H1 (cell line): ENCODE measurements at regions not wholly inside any gene's neighbourhood (a gene's known extent, or its start where the extent isn't known, plus 50 kb on each side); places are given as distances from the start of the nearest gene placed in this dataset.

ENCODE experiments used
- CTCF ChIA-PET: fragments of 300-600 bp; sonication (Branson Sonifier 250); formaldehyde crosslinking; loops from one replicate; lab custom pipeline; 2021; ENCODE audit not compliant: partially characterized antibody; lab: Charles Lee
- POLR2A ChIA-PET: fragments of 300-600 bp; sonication (Branson Sonifier 250); formaldehyde crosslinking; loops from one replicate; lab custom pipeline; 2021; ENCODE audit warnings: inconsistent platforms; ENCODE audit not compliant: partially characterized antibody; lab: Charles Lee
- DNase-seq, 2 experiments: peaks; one replicate each; pipeline versions ENCODE4 v3.0.0 to v3.0.0-alpha.2; 2010 to 2022; ENCODE audit warnings: low spot score in 2 of 2, low read depth in 1 of 2, mixed read lengths in 1 of 2
- FAIRE-seq: peaks from 2 replicates; lab custom pipeline; 2011; peaks lifted over from hg19 to GRCh38; lab: Jason Lieb, UNC
- H2AFZ ChIP-seq: 2 replicates; pipeline ENCODE4 v1.8.1; 2012; ENCODE audit warnings: low read length, inconsistent platforms
- H2AK5ac ChIP-seq: 2 replicates; pipeline ENCODE4 v1.6.1; 2013; ENCODE audit warnings: low read depth, low read length
- H2BK120ac ChIP-seq: replicated peaks from 2 replicates; pipeline ENCODE3; 2013; ENCODE audit warnings: low read depth, low read length, inconsistent platforms
- H2BK12ac ChIP-seq: 2 replicates; pipeline ENCODE4 v1.6.1; 2013; ENCODE audit warnings: low read depth, low read length
- H2BK15ac ChIP-seq: 2 replicates; pipeline ENCODE4 v1.6.1; 2013; ENCODE audit warnings: low read length
- H2BK20ac ChIP-seq: 2 replicates; pipeline ENCODE4 v1.6.1; 2013; ENCODE audit warnings: low read length
- H2BK5ac ChIP-seq: 2 replicates; pipeline ENCODE4 v1.6.1; 2013; ENCODE audit warnings: low read depth, low read length
- H3K14ac ChIP-seq: 2 replicates; pipeline ENCODE4 v1.6.1; 2013; ENCODE audit warnings: inconsistent platforms; ENCODE audit not compliant: insufficient read length
- H3K18ac ChIP-seq: 2 replicates; pipeline ENCODE4 v1.6.1; 2013; ENCODE audit warnings: low read length; ENCODE audit errors: extremely low read depth
- H3K23ac ChIP-seq: 2 replicates; pipeline ENCODE4 v1.6.1; 2013; ENCODE audit warnings: inconsistent platforms; ENCODE audit not compliant: insufficient read length
- H3K23me2 ChIP-seq: 2 replicates; pipeline ENCODE4 v1.6.1; 2013; ENCODE audit warnings: low read depth, low read length
- H3K27ac ChIP-seq: 2 replicates; pipeline ENCODE4 v1.6.1; 2011; ENCODE audit warnings: low read depth, low read length, inconsistent platforms
- H3K27me3 ChIP-seq, 4 experiments: replicated peaks in 1 of 4; 1 replicate in 1 of 4; 2 replicates in 3 of 4; pipeline versions ENCODE4 v1.6.1 to v1.8.1; 2011 to 2013; ENCODE audit warnings: low read length in 3 of 4, mild to moderate bottlenecking in 3 of 4, inconsistent platforms in 2 of 4, mixed read lengths in 2 of 4, moderate library complexity in 1 of 4; ENCODE audit not compliant: control insufficient read depth in 3 of 4, insufficient read depth in 3 of 4; ENCODE audit errors: extremely low read depth in 1 of 4
- H3K36me3 ChIP-seq, 4 experiments: 2 replicates each; pipeline versions ENCODE4 v1.6.1 to v1.8.1; 2011 to 2013; ENCODE audit warnings: mild to moderate bottlenecking in 4 of 4, low read length in 3 of 4, moderate library complexity in 2 of 4, control low read depth in 1 of 4, inconsistent platforms in 1 of 4; ENCODE audit not compliant: insufficient read depth in 4 of 4, control insufficient read depth in 2 of 4
- H3K4ac ChIP-seq: replicated peaks from 2 replicates; pipeline ENCODE3; 2013; ENCODE audit warnings: low read length, low read depth, mixed read lengths, inconsistent platforms; ENCODE audit not compliant: insufficient read length
- H3K4me1 ChIP-seq, 4 experiments: replicated peaks in 1 of 4; 1 replicate in 1 of 4; 2 replicates in 3 of 4; pipeline versions ENCODE4 v1.6.1 to v1.8.1; 2011 to 2013; ENCODE audit warnings: low read length in 3 of 4, inconsistent platforms in 2 of 4, mixed read lengths in 1 of 4; ENCODE audit not compliant: insufficient read depth in 4 of 4, control insufficient read depth in 3 of 4
- H3K4me2 ChIP-seq, 2 experiments: 2 replicates each; pipeline versions ENCODE4 v1.6.1 to v1.8.1; 2011 to 2013; ENCODE audit warnings: low read depth in 2 of 2, low read length in 2 of 2, control low read depth in 1 of 2, inconsistent platforms in 1 of 2, mild to moderate bottlenecking in 1 of 2; ENCODE audit not compliant: insufficient read depth in 1 of 2
- H3K4me3 ChIP-seq, 4 experiments: fragments of 200-600, 300-600 bp in 1 of 4; sonication (generic), shearing (Covaris generic), sonication (Bioruptor Twin) in 1 of 4; 2 replicates each; pipeline versions ENCODE4 v1.5.1 to v1.8.1; 2011 to 2016; ENCODE audit warnings: low read length in 4 of 4, low read depth in 3 of 4, control low read depth in 2 of 4, inconsistent platforms in 2 of 4, mild to moderate bottlenecking in 2 of 4, mixed read lengths in 1 of 4, moderate library complexity in 1 of 4; ENCODE audit not compliant: insufficient read depth in 2 of 4; ENCODE audit errors: extremely low read depth in 1 of 4
- H3K56ac ChIP-seq: replicated peaks from 2 replicates; pipeline ENCODE3; 2013; ENCODE audit warnings: low read depth, mild to moderate bottlenecking, mixed read lengths, low read length, inconsistent platforms; ENCODE audit not compliant: insufficient read length
- H3K79me1 ChIP-seq: 2 replicates; pipeline ENCODE4 v1.6.1; 2013; ENCODE audit warnings: low read depth, low read length, control low read depth
- H3K79me2 ChIP-seq, 2 experiments: 2 replicates each; pipeline versions ENCODE4 v1.6.1 to v1.8.1; 2012 to 2013; ENCODE audit warnings: low read length in 2 of 2, mild to moderate bottlenecking in 2 of 2, inconsistent platforms in 1 of 2; ENCODE audit not compliant: insufficient read depth in 2 of 2, control insufficient read depth in 1 of 2
- H3K9ac ChIP-seq, 4 experiments: replicated peaks in 1 of 4; 1 replicate in 1 of 4; 2 replicates in 3 of 4; pipeline versions ENCODE4 v1.6.1 to v1.8.1; 2011 to 2013; ENCODE audit warnings: low read depth in 3 of 4, low read length in 3 of 4, control low read depth in 2 of 4, mild to moderate bottlenecking in 2 of 4, moderate library complexity in 2 of 4, inconsistent platforms in 1 of 4; ENCODE audit errors: extremely low read depth in 1 of 4
- H3K9me3 ChIP-seq, 2 experiments: 2 replicates each; pipeline versions ENCODE4 v1.6.1 to v1.8.1; 2012 to 2013; ENCODE audit warnings: mild to moderate bottlenecking in 2 of 2, moderate library complexity in 2 of 2, control low read depth in 1 of 2, inconsistent platforms in 1 of 2, low read depth in 1 of 2, low read length in 1 of 2, mixed read lengths in 1 of 2; ENCODE audit not compliant: insufficient read depth in 2 of 2
- H4K20me1 ChIP-seq, 2 experiments: replicated peaks in 1 of 2; 2 replicates each; pipeline versions ENCODE3 to v1.8.1; 2011 to 2013; ENCODE audit warnings: inconsistent platforms in 2 of 2, low read length in 2 of 2, mild to moderate bottlenecking in 1 of 2; ENCODE audit not compliant: insufficient read depth in 2 of 2, control insufficient read depth in 1 of 2
- H4K5ac ChIP-seq: 2 replicates; pipeline ENCODE4 v1.6.1; 2013; ENCODE audit warnings: low read length, low read depth, mixed read lengths, inconsistent platforms; ENCODE audit not compliant: insufficient read length
- H4K8ac ChIP-seq: 2 replicates; pipeline ENCODE4 v1.8.0; 2013; ENCODE audit warnings: mild to moderate bottlenecking, moderate library complexity, low read length, inconsistent platforms; ENCODE audit not compliant: insufficient read depth; ENCODE audit errors: extremely low read depth
- H4K91ac ChIP-seq: replicated peaks from 2 replicates; pipeline ENCODE3; 2013; ENCODE audit warnings: low read length, mixed read lengths, inconsistent platforms; ENCODE audit not compliant: insufficient read length
- BACH1 ChIP-seq: IDR thresholded peaks from 2 replicates; pipeline ENCODE4 v1.6.1; 2012; ENCODE audit warnings: low read length, improper control_type of control experiment
- CEBPB ChIP-seq: IDR thresholded peaks from 2 replicates; pipeline ENCODE4 v1.6.1; 2012; ENCODE audit warnings: low read depth, low read length
- CREB1 ChIP-seq: IDR thresholded peaks from 2 replicates; pipeline ENCODE4 v1.6.1; 2012; ENCODE audit warnings: inconsistent platforms
- CTBP2 ChIP-seq: IDR thresholded peaks from 2 replicates; pipeline ENCODE4 v1.7.0; 2011; ENCODE audit warnings: borderline replicate concordance, mild to moderate bottlenecking, moderate library complexity, mixed read lengths, low read length; ENCODE audit not compliant: insufficient read depth, insufficient read length
- EGR1 ChIP-seq: IDR thresholded peaks from 2 replicates; pipeline ENCODE4 v1.6.1; 2011; ENCODE audit warnings: low read depth, low read length, borderline replicate concordance
- EZH2 ChIP-seq: fragments of 200-600 bp; sonication (generic); IDR thresholded peaks from 2 replicates; pipeline ENCODE4 v1.7.1; 2012; ENCODE audit warnings: low read depth, mild to moderate bottlenecking, moderate library complexity, low read length, inconsistent platforms; ENCODE audit not compliant: severe bottlenecking
- GABPA ChIP-seq: IDR thresholded peaks from 2 replicates; pipeline ENCODE4 v1.6.1; 2011; ENCODE audit warnings: mild to moderate bottlenecking, low read length, moderate library complexity, borderline replicate concordance; ENCODE audit not compliant: insufficient read depth
- HDAC2 ChIP-seq, 2 experiments: fragments of 300-600 bp in 1 of 2; sonication (generic) in 1 of 2; IDR thresholded peaks; 2 replicates each; pipeline ENCODE4 v1.6.1; 2011 to 2012; ENCODE audit warnings: low read depth in 2 of 2, low read length in 2 of 2, mild to moderate bottlenecking in 2 of 2, moderate library complexity in 2 of 2, borderline replicate concordance in 1 of 2, inconsistent platforms in 1 of 2
- PHF8 ChIP-seq: fragments of 200-600 bp; sonication (generic); conservative IDR thresholded peaks from 2 replicates; pipeline ENCODE4 v1.7.1; 2012; ENCODE audit warnings: low read depth, mild to moderate bottlenecking, inconsistent platforms, low read length, moderate library complexity
- SRF ChIP-seq: IDR thresholded peaks from 2 replicates; pipeline ENCODE4 v1.6.1; 2011; ENCODE audit warnings: mild to moderate bottlenecking, low read depth, low read length, moderate library complexity
- TEAD4 ChIP-seq: IDR thresholded peaks from 2 replicates; pipeline ENCODE4 v1.6.1; 2012; ENCODE audit warnings: low read depth, low read length, inconsistent platforms, mixed read lengths
- YY1 ChIP-seq: IDR thresholded peaks from 2 replicates; pipeline ENCODE4 v1.6.1; 2011; ENCODE audit warnings: low read depth, mild to moderate bottlenecking, low read length
- TF ChIP-seq, protein P1 (sequence below): IDR thresholded peaks from 2 replicates; pipeline ENCODE4 v1.6.1; 2012; ENCODE audit warnings: inconsistent platforms
- TF ChIP-seq, protein P2 (sequence below): IDR thresholded peaks from 2 replicates; pipeline ENCODE4 v1.6.1; 2012; ENCODE audit warnings: low read length, inconsistent platforms

DNA sequence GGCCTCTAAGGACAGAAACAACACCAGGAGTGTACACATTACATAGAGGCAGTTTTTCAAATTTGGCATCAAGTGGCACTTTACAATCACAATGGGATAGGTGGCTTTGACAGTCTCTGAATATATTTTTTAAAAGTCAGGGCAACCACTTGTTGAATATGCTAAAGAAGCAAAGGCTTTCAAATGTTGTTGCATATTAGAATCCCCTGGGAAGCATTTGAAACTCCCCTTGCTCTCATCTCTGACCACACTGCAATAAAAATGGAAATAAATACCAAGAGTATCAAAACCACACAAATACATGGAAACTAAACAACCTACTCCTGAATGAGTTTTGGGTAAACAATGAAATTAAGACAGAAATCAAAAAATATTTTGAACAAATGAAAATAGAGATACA lies 106.5 kb upstream of the RAB11FIP2 start:
- no peaks in the 10 kb centered on the region for H4K20me1 ChIP-seq
- H2AK5ac ChIP-seq: no peak overlapping the region
- H2BK20ac ChIP-seq: no peak overlapping the region
- H3K14ac ChIP-seq: no peak overlapping the region
- no peaks in the 10 kb centered on the region for H3K9me3 ChIP-seq
- DNase-seq (no peak), FAIRE-seq (no peak)
- H4K5ac ChIP-seq: no peak overlapping the region
- no peak overlapping the region for H3K18ac ChIP-seq
- ChIA-PET CTCF (interaction anchor here (1.2 kb wide), 1 partner anchor 37 kb away, joined by 4 read pairs; no protein-coding TSS in a partner anchor), POLR2A (no interaction called here)
- no peak overlapping the region for H3K27ac ChIP-seq
- H3K56ac ChIP-seq: no peak overlapping the region
- H3K27me3 ChIP-seq: peaks cover 0 to 1% (median 0%) of the 10 kb centered on the region in 4 experiments; a peak in 1 of 7 replicates
- H3K23ac ChIP-seq: no peak overlapping the region
- no peaks in the 10 kb centered on the region for H3K79me1 ChIP-seq
- no peaks in the 10 kb centered on the region for H3K79me2 ChIP-seq
- no peak overlapping the region for H2BK12ac ChIP-seq
- H3K9ac ChIP-seq: no peak overlapping the region
- no peaks in the 10 kb centered on the region for H3K23me2 ChIP-seq
- no peaks in the 10 kb centered on the region for H3K4me1 ChIP-seq
- H2BK120ac ChIP-seq: no peak overlapping the region
- no peak overlapping the region for H2AFZ ChIP-seq
- H3K36me3 ChIP-seq: no peaks in the 10 kb centered on the region
- no peak overlapping the region for H4K91ac ChIP-seq
- H4K8ac ChIP-seq: no peak overlapping the region
- H3K4me3 ChIP-seq: no peak overlapping the region
- H2BK5ac ChIP-seq: no peak overlapping the region
- no peak overlapping the region for H3K4me2 ChIP-seq
- H3K4ac ChIP-seq: no peak overlapping the region
- no peak overlapping the region for H2BK15ac ChIP-seq
- TF ChIP-seq GABPA: no peak
- TF ChIP-seq CTBP2: no peak
- no peak for TF ChIP-seq CREB1
- no peak for TF ChIP-seq EGR1
- TF ChIP-seq, protein P1, sequence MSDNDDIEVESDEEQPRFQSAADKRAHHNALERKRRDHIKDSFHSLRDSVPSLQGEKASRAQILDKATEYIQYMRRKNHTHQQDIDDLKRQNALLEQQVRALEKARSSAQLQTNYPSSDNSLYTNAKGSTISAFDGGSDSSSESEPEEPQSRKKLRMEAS: no peak
- no peak for TF ChIP-seq EZH2
- TF ChIP-seq PHF8: no peak
- TF ChIP-seq SRF: no peak
- TF ChIP-seq, protein P2, sequence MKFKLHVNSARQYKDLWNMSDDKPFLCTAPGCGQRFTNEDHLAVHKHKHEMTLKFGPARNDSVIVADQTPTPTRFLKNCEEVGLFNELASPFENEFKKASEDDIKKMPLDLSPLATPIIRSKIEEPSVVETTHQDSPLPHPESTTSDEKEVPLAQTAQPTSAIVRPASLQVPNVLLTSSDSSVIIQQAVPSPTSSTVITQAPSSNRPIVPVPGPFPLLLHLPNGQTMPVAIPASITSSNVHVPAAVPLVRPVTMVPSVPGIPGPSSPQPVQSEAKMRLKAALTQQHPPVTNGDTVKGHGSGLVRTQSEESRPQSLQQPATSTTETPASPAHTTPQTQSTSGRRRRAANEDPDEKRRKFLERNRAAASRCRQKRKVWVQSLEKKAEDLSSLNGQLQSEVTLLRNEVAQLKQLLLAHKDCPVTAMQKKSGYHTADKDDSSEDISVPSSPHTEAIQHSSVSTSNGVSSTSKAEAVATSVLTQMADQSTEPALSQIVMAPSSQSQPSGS: no peak
- TF ChIP-seq YY1: no peak
- TF ChIP-seq TEAD4: no peak
- TF ChIP-seq BACH1: no peak
- no peak for TF ChIP-seq CEBPB
- TF ChIP-seq HDAC2 (IDR thresholded peaks at IDR 0.05; ENCODE audit: borderline replicate concordance in 1 of 2, low read depth in 2 of 2, low read length in 2 of 2): no peak
